GM19468 (cell line): ENCODE measurements at regions not wholly inside any gene's neighbourhood (a gene's known extent, or its start where the extent isn't known, plus 50 kb on each side); places are given as distances from the start of the nearest gene placed in this dataset.
"Not testable (repeated sequence)": the region's sequence is repeated elsewhere in the genome, so short reads cannot be mapped to it uniquely, and the experiment has no call there.

Source experiments
- ATAC-seq: cut with Tn5 transposase; IDR thresholded peaks from one replicate; pipeline ENCODE4 v1.9.1; 2021; ENCODE audit warnings: mild to moderate bottlenecking, moderate library complexity, moderate number of reproducible peaks; ENCODE audit not compliant: unreplicated experiment; ENCODE audit errors: extremely low read depth

GRCh38 chr3:194050782-194051320 lies 85.1 kb upstream of the HES1 start:
- no peak for ATAC-seq

- no peak for ATAC-seq
Measured at GRCh38 chr3:194051366-194052149, 84.4 kb upstream of the HES1 start.

DNA sequence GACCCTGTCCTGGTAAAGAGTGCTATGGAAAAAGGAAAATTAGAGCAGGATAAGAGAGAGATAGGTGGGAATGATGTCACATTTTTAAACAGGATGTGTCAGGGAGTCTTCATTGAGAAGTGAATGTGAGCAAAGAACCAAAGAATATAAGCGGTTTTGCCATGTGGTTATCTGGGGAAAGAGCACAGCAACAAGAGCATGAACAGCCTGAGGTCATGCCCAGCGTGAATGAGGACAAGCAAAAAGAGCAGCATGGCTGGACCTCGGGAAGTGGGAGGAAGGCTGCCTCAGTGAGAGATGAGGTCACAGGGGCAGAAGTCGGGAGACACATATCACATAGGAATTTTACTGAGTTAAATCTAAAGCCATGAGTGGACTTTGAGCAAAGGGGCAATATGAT lies 82.8 kb upstream of the HES1 start:
- ATAC-seq, result no peak

- ATAC-seq, result no peak
Measured at GRCh38 chr3:194054016-194054415, 81.9 kb upstream of the HES1 start.

GRCh38 chr3:194054540-194054939 lies 81.4 kb upstream of the HES1 start:
- no peak for ATAC-seq

DNA sequence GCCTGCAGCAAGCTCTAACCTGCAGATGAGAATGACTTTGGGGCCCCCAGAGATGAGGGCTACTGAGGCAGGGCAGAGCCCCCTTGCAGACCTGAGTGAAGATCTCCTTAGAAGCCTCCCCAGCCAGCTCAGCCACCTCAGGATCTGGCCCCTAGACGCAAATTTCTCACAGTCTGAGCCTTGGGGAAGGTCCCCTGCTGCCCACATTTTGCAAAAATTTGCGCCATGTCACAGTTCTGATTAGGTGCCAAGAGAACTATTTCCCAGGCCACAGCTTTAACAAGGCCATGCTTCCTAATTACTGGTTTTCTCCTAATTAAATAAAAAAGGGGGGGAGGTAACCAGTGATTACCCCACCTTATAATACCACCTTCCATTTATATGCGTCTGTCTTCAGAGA lies 81.0 kb upstream of the HES1 start:
- ATAC-seq, result no peak

- not testable (repeated sequence) for ATAC-seq
Measured at GRCh38 chr3:194056323-194056722, 79.6 kb upstream of the HES1 start.

GRCh38 chr3:194056731-194057415 lies 79.1 kb upstream of the HES1 start:
- no peak for ATAC-seq

GRCh38 chr3:194057570-194058188 lies 78.3 kb upstream of the HES1 start:
- no peak for ATAC-seq

GRCh38 chr3:194058189-194058571 lies 77.8 kb upstream of the HES1 start:
- ATAC-seq, result no peak

- no peak for ATAC-seq
Measured at GRCh38 chr3:194058753-194059152, 77.2 kb upstream of the HES1 start.

GRCh38 chr3:194061421-194062030 lies 74.4 kb upstream of the HES1 start:
- no peak for ATAC-seq

GRCh38 chr3:194062830-194063229 lies 73.1 kb upstream of the HES1 start:
- no peak for ATAC-seq

- ATAC-seq, result no peak
Measured at GRCh38 chr3:194064380-194065332, 71.3 kb upstream of the HES1 start.

- not testable (repeated sequence) for ATAC-seq
Measured at GRCh38 chr3:194067327-194067726, 68.6 kb upstream of the HES1 start.

- no peak for ATAC-seq
Measured at GRCh38 chr3:194067949-194068362, 68.0 kb upstream of the HES1 start.

DNA sequence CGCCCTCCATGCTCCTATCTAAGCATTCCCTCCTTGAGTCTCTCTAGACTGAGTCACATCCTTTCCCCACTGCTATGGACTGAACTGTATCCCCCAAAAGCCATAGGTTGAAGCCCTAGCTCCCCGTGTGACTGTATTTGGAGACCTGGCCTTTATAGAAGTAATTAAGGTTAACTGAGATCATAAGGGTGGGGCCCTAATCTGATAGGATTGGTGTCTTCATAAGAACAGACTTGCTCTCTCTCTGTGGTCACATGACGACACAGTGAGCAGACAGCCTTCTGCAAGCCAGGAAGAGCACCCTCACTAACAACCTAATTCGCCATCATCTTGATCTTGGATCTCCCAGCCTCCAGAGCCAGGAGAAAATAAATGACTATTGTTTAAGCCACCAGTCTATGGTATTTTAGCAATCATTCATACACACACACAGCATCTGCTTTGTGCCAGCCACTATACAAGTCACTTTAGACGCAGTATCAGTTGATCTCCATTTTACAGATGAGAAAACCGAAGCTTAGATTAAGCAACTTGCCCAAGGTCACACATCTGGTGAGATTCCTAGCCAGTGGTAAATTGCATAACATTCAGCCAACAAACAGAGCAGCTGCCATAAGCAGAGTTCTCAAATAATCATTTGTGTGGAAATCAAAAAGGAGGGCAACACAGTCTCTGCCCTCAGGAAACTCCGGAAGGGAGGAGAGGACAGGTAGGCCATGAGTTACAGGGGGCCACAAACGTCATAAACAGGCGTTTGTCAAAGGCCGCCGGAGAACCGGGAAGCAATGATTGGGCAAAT lies 66.3 kb upstream of the HES1 start:
- ATAC-seq, result no peak

GRCh38 chr3:194070220-194070633 lies 65.7 kb upstream of the HES1 start:
- ATAC-seq, result no peak
